ENCODE measurements at regions not wholly inside any gene's neighbourhood (a gene's known extent, or its start where the extent isn't known, plus 50 kb on each side); places are given as distances from the start of the nearest gene placed in this dataset.
A peak's percentile ranks its signal among the peaks of the same experiment; 100 is the strongest.

- peaks cover 0 to 8% of the 10 kb centered on the region in 2 donors for H3K27me3 ChIP-seq
- DNase-seq: no peak
- H3K9me3 ChIP-seq: no peaks in the 10 kb centered on the region
- H3K4me3 ChIP-seq: no peak overlapping the region
- ATAC-seq: no peak
- H3K27ac ChIP-seq: no peak overlapping the region
- no peaks in the 10 kb centered on the region for H3K4me1 ChIP-seq
- intact Hi-C loops (cut with DNase I): no loop called here
- no peaks in the 10 kb centered on the region for H3K36me3 ChIP-seq
- TF ChIP-seq CTCF (IDR thresholded peaks at IDR 0.05): no peak
These were observed 175.2 kb downstream of the ALDH1A2 start for GRCh38 chr15:57890351-57890750.

GRCh38 chr15:57890878-57891277, 174.6 kb downstream of the ALDH1A2 start:
- Histone ChIP-seq H3K9me3 (no peaks in the 10 kb centered on the region), H3K27ac (no peak overlapping the region), H3K36me3 (no peaks in the 10 kb centered on the region), H3K27me3 (peaks cover 0 to 6% of the 10 kb centered on the region in 2 donors), H3K4me1 (no peaks in the 10 kb centered on the region), H3K4me3 (no peak overlapping the region)
- no peak for DNase-seq
- TF ChIP-seq CTCF (IDR thresholded peaks at IDR 0.05): no peak
- no peak for ATAC-seq
- intact Hi-C loops (cut with DNase I): no loop called here

GRCh38 chr15:57892181-57892580, 173.3 kb downstream of the ALDH1A2 start:
- Histone ChIP-seq H3K36me3 (no peaks in the 10 kb centered on the region), H3K9me3 (no peaks in the 10 kb centered on the region), H3K4me3 (no peak overlapping the region), H3K4me1 (no peaks in the 10 kb centered on the region), H3K27ac (no peak overlapping the region), H3K27me3 (no peaks in the 10 kb centered on the region)
- intact Hi-C loops (cut with DNase I): no loop called here
- ATAC-seq (peak; percentile 19), DNase-seq (no peak)
- TF ChIP-seq CTCF (IDR thresholded peaks at IDR 0.05): no peak

GRCh38 chr15:57893040-57893439, 172.5 kb downstream of the ALDH1A2 start:
- Histone ChIP-seq H3K9me3 (no peaks in the 10 kb centered on the region), H3K36me3 (no peaks in the 10 kb centered on the region), H3K4me1 (no peaks in the 10 kb centered on the region), H3K27ac (no peak overlapping the region), H3K27me3 (no peaks in the 10 kb centered on the region), H3K4me3 (no peak overlapping the region)
- ATAC-seq (no peak), DNase-seq (no peak)
- no peak for TF ChIP-seq CTCF (IDR thresholded peaks at IDR 0.05)
- intact Hi-C loops (cut with DNase I): no loop called here

- H3K27ac ChIP-seq: no peak overlapping the region
- DNase-seq (no peak), ATAC-seq (no peak)
- no peaks in the 10 kb centered on the region for H3K27me3 ChIP-seq
- intact Hi-C loops (cut with DNase I): no loop called here
- no peak overlapping the region for H3K4me3 ChIP-seq
- no peaks in the 10 kb centered on the region for H3K9me3 ChIP-seq
- no peaks in the 10 kb centered on the region for H3K4me1 ChIP-seq
- TF ChIP-seq CTCF (IDR thresholded peaks at IDR 0.05): no peak
- H3K36me3 ChIP-seq: no peaks in the 10 kb centered on the region
These were observed 170.2 kb downstream of the ALDH1A2 start for GRCh38 chr15:57895291-57895690.

Data from left lung (tissue), 4 donors.